ENCODE measurements at regions not wholly inside any gene's neighbourhood (a gene's known extent, or its start where the extent isn't known, plus 50 kb on each side); places are given as distances from the start of the nearest gene placed in this dataset.
"Not testable (repeated sequence)": the region's sequence is repeated elsewhere in the genome, so short reads cannot be mapped to it uniquely, and the experiment has no call there.

- DNase-seq (ENCODE audit: low read depth in 2 of 2): no peak
These were observed 297.4 kb upstream of the GCFC2 start for GRCh38 chr2:76008001-76008702.

DNA sequence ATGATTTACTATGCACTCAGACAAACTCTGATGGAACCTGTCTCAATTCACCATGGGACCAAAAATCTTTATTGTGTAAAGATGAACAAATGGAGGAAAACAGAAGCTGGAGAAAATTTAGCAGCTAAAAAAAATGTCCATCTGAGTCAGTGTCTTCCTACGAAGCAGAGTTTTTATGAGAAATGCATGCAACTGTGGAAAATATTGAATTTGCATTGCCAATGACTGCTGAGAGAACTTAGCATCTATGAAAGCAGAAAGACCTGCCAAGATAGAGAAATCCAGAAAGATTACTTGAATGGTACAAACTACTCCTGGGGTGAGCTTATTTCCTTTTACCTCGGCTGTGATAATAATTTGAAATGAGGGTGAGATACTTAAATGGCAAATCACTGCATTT lies 289.7 kb upstream of the GCFC2 start:
- no peak for DNase-seq (ENCODE audit: low read depth in 2 of 2)

GRCh38 chr2:75998451-75998850 lies 287.7 kb upstream of the GCFC2 start:
- DNase-seq (ENCODE audit: low read depth in 2 of 2): no peak

DNA sequence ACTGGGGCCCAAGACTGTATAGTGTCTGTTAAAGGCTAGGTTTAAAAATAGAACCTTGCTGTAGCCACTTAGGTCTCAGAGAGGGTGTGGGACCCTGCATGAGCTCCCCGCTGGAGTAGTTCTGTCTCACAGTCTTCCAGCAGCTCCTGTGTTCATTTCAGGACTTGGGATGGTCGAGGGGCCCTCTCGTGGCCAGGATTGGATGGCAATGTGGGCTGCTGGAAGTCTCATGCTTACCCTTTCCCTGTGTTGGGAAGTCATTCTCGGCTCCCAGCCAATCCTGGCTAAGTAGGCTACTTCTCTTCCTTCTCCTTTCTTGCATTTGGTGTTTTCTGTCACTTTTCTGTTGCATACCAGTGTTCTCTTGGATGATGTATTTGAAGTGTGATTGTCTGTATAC lies 284.0 kb upstream of the GCFC2 start:
- no peak for DNase-seq (ENCODE audit: low read depth in 2 of 2)

- not testable (repeated sequence) for DNase-seq (ENCODE audit: low read depth in 2 of 2)
These were observed 277.9 kb upstream of the GCFC2 start for GRCh38 chr2:75988622-75989021.

DNA sequence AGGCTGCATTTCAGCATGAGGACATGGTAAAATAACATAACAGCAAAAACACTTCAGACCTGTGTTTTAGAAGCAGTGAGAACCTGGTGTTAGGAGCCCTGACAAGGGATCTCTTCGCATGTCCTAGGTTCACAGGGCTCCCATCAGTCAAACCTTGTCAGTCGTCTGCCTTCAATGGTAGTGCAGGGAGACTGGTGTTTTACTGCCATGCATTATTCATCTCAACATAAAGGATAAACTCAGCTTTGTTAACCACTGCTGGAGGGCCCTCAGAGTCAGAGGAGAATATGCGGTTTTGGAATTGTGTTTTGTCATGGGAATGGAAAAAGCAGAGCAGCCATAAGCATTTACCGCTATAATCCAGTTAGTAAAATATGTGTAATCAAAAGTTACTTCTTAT lies 275.9 kb upstream of the GCFC2 start:
- no peak for DNase-seq (ENCODE audit: low read depth in 2 of 2)

GRCh38 chr2:75982719-75983118 lies 272.0 kb upstream of the GCFC2 start:
- no peak for DNase-seq (ENCODE audit: low read depth in 2 of 2)

DNA sequence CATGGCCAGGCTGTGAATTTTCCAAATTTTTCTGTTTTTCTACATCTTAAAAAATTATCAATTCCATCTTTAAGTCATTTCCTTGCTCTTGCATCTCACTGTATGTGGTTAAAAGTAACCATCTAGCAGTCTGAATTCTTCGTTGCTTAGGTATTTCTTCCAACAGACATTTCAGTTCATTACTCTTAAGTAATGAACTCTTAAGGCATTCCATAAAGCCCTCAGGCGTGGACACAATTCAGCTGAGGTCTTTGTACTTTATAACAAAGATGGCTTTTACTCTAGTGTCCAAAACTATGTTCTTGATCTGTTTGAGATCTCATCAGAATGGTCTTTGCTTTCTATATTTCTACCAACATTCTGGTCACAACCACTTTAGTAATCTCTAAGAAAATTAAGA lies 253.9 kb upstream of the GCFC2 start:
- DNase-seq (ENCODE audit: low read depth in 2 of 2): no peak

GRCh38 chr2:75960472-75961009 lies 249.8 kb upstream of the GCFC2 start:
- DNase-seq (ENCODE audit: low read depth in 2 of 2): no peak

- DNase-seq (ENCODE audit: low read depth in 2 of 2): no peak
These were observed 249.2 kb upstream of the GCFC2 start for GRCh38 chr2:75959724-75960471.

- DNase-seq (ENCODE audit: low read depth in 2 of 2): no peak
These were observed 244.0 kb upstream of the GCFC2 start for GRCh38 chr2:75954761-75955160.

GRCh38 chr2:75952173-75952572 lies 241.5 kb upstream of the GCFC2 start:
- no peak for DNase-seq (ENCODE audit: low read depth in 2 of 2)

GRCh38 chr2:75949385-75950030 lies 238.8 kb upstream of the GCFC2 start:
- DNase-seq (ENCODE audit: low read depth in 2 of 2): no peak

DNA sequence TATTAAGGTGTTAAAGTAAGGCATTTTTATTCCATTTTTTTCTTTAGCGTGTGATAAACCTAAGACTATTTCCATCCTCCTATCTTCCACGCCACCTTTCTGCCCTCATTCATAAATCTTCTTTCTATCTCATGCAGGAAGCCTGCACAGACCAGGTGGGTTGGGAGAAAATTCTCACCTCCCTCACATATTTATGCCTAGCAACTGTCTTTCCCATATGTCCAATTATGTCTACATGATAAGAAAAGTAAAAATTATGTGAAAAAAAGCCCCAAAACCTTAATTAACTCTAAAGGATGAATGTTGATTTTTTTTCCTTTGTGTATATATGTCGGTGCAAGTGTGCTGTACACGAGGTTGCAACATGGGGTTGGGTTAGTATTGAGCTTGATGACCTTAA lies 225.6 kb upstream of the GCFC2 start:
- no peak for DNase-seq (ENCODE audit: low read depth in 2 of 2)

DNA sequence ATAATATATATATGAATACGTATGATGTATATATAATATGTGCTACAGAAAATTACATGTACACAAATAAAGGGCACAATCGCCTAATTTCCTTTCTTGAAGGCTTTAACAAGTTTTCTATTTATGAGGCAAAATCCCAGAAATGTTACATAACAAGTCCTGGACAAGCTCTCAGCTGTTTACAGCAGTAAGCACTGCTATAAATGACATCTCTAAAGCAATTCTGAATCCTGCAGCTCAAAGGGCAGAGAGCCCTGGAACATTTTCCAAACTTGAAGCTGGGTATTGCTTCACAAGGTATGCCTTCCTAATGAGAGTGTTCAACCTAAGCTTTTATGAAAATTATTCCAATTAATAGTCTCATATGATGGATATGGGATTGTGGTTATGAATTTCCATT lies 222.3 kb upstream of the GCFC2 start:
- DNase-seq (ENCODE audit: low read depth in 2 of 2): no peak

DNA sequence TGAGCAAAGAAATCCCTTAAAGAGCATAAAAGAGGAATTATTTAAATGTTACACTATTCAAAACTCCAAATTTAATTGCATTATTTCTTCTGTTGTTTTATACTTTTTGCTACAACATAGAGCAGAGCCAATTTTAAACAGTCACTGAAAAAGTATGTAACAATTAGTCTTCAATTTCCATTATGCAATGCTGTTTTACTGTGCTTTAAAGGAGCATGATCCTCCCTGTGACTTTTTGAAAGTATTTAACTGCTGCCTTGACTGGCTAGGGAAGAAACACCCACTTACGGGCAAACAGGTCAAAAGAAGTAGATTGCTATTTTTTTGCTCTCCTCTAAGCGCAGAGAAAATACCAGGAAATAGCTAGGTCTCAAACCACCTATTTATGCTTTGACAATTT lies 217.4 kb upstream of the GCFC2 start:
- DNase-seq (ENCODE audit: low read depth in 2 of 2): no peak

DNA sequence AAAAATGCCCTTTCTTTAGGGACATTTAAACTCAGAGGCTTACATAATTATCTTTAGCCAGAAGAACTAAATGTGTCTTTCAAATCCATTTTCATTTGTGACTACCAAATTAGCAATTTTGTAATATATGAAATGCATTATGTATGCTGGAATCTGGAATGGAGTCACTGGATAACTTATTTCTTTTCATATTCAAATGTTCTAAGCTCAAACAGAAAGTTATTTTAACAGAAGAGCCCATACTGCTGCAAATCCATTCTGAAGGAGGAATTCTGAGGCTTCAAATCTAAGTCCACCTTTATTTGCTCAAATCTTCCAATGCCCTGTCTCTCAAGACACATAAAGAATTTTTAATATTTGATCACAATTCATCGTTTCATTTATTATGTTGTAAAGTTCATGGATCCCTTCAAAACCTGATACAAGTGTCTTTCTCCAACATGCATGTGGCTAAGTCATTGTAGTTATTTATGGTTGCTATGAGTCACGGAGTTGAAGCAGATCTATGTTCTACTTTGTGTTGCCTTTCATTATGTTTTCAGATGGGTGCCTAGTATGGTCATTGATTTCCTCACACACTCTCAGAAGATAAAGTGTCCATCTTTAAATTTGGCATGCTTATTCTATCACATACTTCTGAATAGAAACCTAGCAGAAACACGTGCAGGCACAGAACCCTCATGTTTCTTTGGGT lies 214.8 kb upstream of the GCFC2 start:
- no peak for DNase-seq (ENCODE audit: low read depth in 2 of 2)

- no peak for DNase-seq (ENCODE audit: low read depth in 2 of 2)
These were observed 211.5 kb upstream of the GCFC2 start for GRCh38 chr2:75922191-75922590.

DNA sequence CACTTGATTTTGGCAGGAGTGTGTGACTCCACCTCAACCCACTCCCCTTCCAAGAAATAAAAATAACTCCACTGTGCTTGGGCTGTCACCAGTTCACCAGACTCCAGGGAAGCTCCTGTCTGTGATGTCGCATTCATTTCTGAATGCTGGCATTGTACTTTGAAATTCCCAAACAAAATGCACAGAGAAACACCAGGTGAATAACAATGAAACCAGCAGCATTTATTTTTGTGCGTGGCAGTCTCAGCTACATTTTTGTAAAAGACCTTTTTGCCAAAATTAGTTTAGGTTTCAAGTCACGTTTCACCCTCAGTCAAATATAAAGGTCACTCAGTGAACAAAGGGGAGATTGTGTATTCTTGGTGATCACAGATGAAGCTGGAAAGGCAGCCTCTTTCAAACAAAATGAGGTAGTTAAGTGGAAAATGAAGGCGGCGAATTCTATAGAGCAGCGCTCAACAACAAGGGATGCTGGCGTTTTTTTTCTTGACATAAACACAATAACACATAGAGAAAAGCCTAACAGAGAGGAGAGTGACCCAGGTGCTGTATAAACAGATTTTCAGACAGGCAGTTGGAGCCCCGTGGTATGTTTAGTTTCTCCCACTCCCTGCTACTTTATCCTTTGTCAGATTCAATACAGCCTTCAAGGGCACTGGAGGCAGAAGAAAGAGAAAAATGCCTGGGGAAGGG lies 210.3 kb upstream of the GCFC2 start:
- DNase-seq (ENCODE audit: low read depth in 2 of 2): no peak

DNA sequence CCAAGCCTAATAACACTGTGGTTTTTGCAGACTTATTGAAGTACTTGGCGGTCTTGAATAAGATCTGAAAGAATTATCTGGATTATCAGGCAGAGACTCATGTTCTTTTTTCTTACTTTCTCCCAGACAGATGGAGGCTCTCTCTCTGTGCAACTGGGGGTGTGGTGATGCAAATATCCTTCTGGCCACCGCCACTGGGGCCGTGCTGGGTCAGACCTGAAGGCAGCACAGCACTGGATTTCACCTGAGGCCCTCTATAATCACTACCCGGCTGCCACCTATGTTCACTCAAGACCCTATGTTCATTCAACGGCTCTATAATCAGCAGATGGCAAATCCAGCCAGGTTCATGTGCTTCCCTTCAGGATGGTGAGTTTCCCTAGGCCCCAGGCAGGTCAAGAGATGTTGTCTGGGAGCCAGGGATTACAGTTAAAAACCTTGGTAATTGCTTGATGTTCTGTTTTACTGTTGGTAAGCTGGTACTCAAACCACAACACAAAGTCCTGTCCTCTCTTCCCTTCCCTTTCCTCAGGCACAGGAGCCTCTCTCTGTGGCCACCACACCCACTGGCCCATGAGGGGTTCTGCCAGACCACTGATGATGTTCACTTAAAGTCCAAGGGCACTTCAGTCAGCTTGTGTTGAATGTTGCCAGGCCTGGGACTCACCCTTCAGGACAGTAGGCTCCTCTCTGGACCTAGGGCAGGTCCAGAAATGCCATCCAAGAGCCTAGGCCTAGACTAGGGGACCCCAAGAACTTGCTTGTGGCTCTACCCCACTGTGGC lies 205.3 kb upstream of the GCFC2 start:
- DNase-seq (ENCODE audit: low read depth in 2 of 2): no peak
